ENCODE measurements at regions not wholly inside any gene's neighbourhood (a gene's known extent, or its start where the extent isn't known, plus 50 kb on each side); places are given as distances from the start of the nearest gene placed in this dataset.

- intact Hi-C loops (cut with DNase I) = loop anchor here (5.0 kb wide), 1 partner anchor 124 kb away; no protein-coding TSS in a partner anchor
- no peak for DNase-seq (ENCODE audit: missing footprints)
- peak; percentile 76 for ATAC-seq
Observed at GRCh38 chr18:54031243-54031642, 193.2 kb downstream of the MBD2 start.

GRCh38 chr18:54030434-54030833 is 194.0 kb downstream of the MBD2 start:
- ATAC-seq = no peak
- intact Hi-C loops (cut with DNase I) = loop anchor here (5.0 kb wide), 1 partner anchor 123 kb away; no protein-coding TSS in a partner anchor
- DNase-seq (ENCODE audit: missing footprints) = no peak

GRCh38 chr18:54023471-54023870 is 201.0 kb downstream of the MBD2 start:
- DNase-seq (ENCODE audit: missing footprints) (no peak), ATAC-seq (no peak)
- intact Hi-C loops (cut with DNase I) = no loop called here

- ATAC-seq (no peak), DNase-seq (ENCODE audit: missing footprints) (no peak)
- intact Hi-C loops (cut with DNase I) = no loop called here
Observed at GRCh38 chr18:54020966-54021365, 203.5 kb downstream of the MBD2 start.

GRCh38 chr18:54020156-54020745 is 204.2 kb downstream of the MBD2 start:
- intact Hi-C loops (cut with DNase I) = no loop called here
- no peak for ATAC-seq
- no peak for DNase-seq (ENCODE audit: missing footprints)

GRCh38 chr18:54019641-54020040 is 204.8 kb downstream of the MBD2 start:
- ATAC-seq (no peak), DNase-seq (ENCODE audit: missing footprints) (no peak)
- intact Hi-C loops (cut with DNase I) = no loop called here

- no peak for ATAC-seq
- intact Hi-C loops (cut with DNase I) = no loop called here
Observed at GRCh38 chr18:54013452-54013851, 211.0 kb downstream of the MBD2 start.

GRCh38 chr18:54004828-54005227 is 219.6 kb downstream of the MBD2 start:
- DNase-seq (ENCODE audit: missing footprints) (no peak), ATAC-seq (no peak)
- intact Hi-C loops (cut with DNase I) = no loop called here

More at GRCh38 chr18:54013452-54013851, 211.0 kb downstream of the MBD2 start:
- no peak for DNase-seq (ENCODE audit: missing footprints)

GRCh38 chr18:54003195-54003594 is 221.3 kb downstream of the MBD2 start:
- intact Hi-C loops (cut with DNase I) = no loop called here
- DNase-seq (ENCODE audit: missing footprints) = no peak

GRCh38 chr18:53997064-53997463 is 227.4 kb downstream of the MBD2 start:
- no peak for DNase-seq (ENCODE audit: missing footprints)
- no peak for ATAC-seq

More at GRCh38 chr18:54003195-54003594, 221.3 kb downstream of the MBD2 start:
- ATAC-seq = no peak

GRCh38 chr18:53994016-53994415 is 230.5 kb downstream of the MBD2 start:
- intact Hi-C loops (cut with DNase I) = no loop called here
- no peak for ATAC-seq
- DNase-seq (ENCODE audit: missing footprints) = no peak

More at GRCh38 chr18:53997064-53997463, 227.4 kb downstream of the MBD2 start:
- intact Hi-C loops (cut with DNase I) = no loop called here

- intact Hi-C loops (cut with DNase I) = no loop called here
- ATAC-seq = no peak
- no peak for DNase-seq (ENCODE audit: missing footprints)
Observed at GRCh38 chr18:53991805-53992204, 232.7 kb downstream of the MBD2 start.

GRCh38 chr18:53991202-53991601 is 233.3 kb downstream of the MBD2 start:
- intact Hi-C loops (cut with DNase I) = no loop called here
- DNase-seq (ENCODE audit: missing footprints) (no peak), ATAC-seq (peak; percentile 20)

GRCh38 chr18:53990485-53990884 is 234.0 kb downstream of the MBD2 start:
- ATAC-seq = no peak
- DNase-seq (ENCODE audit: missing footprints) = no peak
- intact Hi-C loops (cut with DNase I) = no loop called here

- no peak for DNase-seq (ENCODE audit: missing footprints)
- no peak for ATAC-seq
- intact Hi-C loops (cut with DNase I) = no loop called here
Observed at GRCh38 chr18:53984021-53984420, 240.4 kb downstream of the MBD2 start.

- ATAC-seq (no peak), DNase-seq (ENCODE audit: missing footprints) (no peak)
- intact Hi-C loops (cut with DNase I) = no loop called here
Observed at GRCh38 chr18:53971331-53971730, 253.1 kb downstream of the MBD2 start.

GRCh38 chr18:53952700-53953099 is 271.8 kb downstream of the MBD2 start:
- intact Hi-C loops (cut with DNase I) = no loop called here
- no peak for ATAC-seq
- no peak for DNase-seq (ENCODE audit: missing footprints)

- DNase-seq (ENCODE audit: missing footprints) = no peak
- no peak for ATAC-seq
- intact Hi-C loops (cut with DNase I) = no loop called here
Observed at GRCh38 chr18:53950545-53950944, 273.9 kb downstream of the MBD2 start.

- ATAC-seq = no peak
- intact Hi-C loops (cut with DNase I) = loop anchor here (10.0 kb wide), 1 partner anchor 64 kb away; no protein-coding TSS in a partner anchor
- DNase-seq (ENCODE audit: missing footprints) = no peak
Observed at GRCh38 chr18:53948991-53949390, 275.5 kb downstream of the MBD2 start.

- intact Hi-C loops (cut with DNase I) = loop anchor here (10.0 kb wide), 1 partner anchor 62 kb away; no protein-coding TSS in a partner anchor
- ATAC-seq (no peak), DNase-seq (ENCODE audit: missing footprints) (no peak)
Observed at GRCh38 chr18:53947092-53947640, 277.3 kb downstream of the MBD2 start.

GRCh38 chr18:53946594-53946993 is 277.9 kb downstream of the MBD2 start:
- ATAC-seq (no peak), DNase-seq (ENCODE audit: missing footprints) (no peak)
- intact Hi-C loops (cut with DNase I) = loop anchor here (10.0 kb wide), 1 partner anchor 62 kb away; no protein-coding TSS in a partner anchor
